ENCODE measurements at regions not wholly inside any gene's neighbourhood (a gene's known extent, or its start where the extent isn't known, plus 50 kb on each side); places are given as distances from the start of the nearest gene placed in this dataset.

DNA sequence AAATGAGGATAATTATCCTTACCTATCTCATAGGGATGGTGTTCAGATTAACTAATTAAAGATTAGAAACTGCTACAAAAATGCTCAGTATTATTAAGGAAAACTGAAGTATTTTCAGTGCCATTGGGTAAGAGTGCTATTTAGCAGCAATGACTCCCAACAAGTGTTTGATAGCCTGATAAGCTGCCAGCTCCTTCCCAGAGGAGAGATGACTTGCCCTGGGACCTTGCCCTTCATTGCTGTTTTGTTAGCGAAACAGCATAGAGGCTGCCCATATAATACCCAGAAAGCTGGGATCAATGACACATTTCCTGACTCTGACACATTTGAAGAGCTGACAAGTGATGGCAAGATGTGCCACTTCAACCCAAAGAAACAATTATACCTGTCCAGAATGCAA is 592.2 kb downstream of the ADGRL2 start:
- TF ChIP-seq, protein P1, sequence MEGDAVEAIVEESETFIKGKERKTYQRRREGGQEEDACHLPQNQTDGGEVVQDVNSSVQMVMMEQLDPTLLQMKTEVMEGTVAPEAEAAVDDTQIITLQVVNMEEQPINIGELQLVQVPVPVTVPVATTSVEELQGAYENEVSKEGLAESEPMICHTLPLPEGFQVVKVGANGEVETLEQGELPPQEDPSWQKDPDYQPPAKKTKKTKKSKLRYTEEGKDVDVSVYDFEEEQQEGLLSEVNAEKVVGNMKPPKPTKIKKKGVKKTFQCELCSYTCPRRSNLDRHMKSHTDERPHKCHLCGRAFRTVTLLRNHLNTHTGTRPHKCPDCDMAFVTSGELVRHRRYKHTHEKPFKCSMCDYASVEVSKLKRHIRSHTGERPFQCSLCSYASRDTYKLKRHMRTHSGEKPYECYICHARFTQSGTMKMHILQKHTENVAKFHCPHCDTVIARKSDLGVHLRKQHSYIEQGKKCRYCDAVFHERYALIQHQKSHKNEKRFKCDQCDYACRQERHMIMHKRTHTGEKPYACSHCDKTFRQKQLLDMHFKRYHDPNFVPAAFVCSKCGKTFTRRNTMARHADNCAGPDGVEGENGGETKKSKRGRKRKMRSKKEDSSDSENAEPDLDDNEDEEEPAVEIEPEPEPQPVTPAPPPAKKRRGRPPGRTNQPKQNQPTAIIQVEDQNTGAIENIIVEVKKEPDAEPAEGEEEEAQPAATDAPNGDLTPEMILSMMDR (conservative IDR thresholded peaks at IDR 0.05) = no peak
- TF ChIP-seq ZFX (IDR thresholded peaks at IDR 0.05) = no peak

All from C4-2B (cell line).